Parathyroid adenoma (tissue), 2 donors: ENCODE measurements at regions not wholly inside any gene's neighbourhood (a gene's known extent, or its start where the extent isn't known, plus 50 kb on each side); places are given as distances from the start of the nearest gene placed in this dataset.
A peak's percentile ranks its signal among the peaks of the same experiment; 100 is the strongest.

Source experiments
- H2AFZ ChIP-seq: fragments of 300-600 bp; sonication (generic); one replicate; pipeline ENCODE4 v1.7.0; 2017; ENCODE audit warnings: antibody characterized with exemption, mild to moderate bottlenecking
- H3K27ac ChIP-seq: fragments of 300-600 bp; sonication (generic); one replicate; pipeline ENCODE4 v1.7.0; 2017
- H3K27me3 ChIP-seq: fragments of 300-600 bp; sonication (generic); one replicate; pipeline ENCODE4 v1.7.0; 2017; ENCODE audit warnings: low read length; ENCODE audit not compliant: control insufficient read depth, insufficient read depth
- H3K36me3 ChIP-seq: fragments of 300-600 bp; sonication (generic); one replicate; pipeline ENCODE4 v1.7.0; 2017; ENCODE audit warnings: low read length; ENCODE audit not compliant: control insufficient read depth, insufficient read depth
- H3K4me1 ChIP-seq: fragments of 300-600 bp; sonication (generic); one replicate; pipeline ENCODE4 v1.7.0; 2017; ENCODE audit warnings: control low read depth
- H3K4me2 ChIP-seq: fragments of 300-600 bp; sonication (generic); one replicate; pipeline ENCODE4 v1.7.0; 2017; ENCODE audit warnings: low read length
- H3K4me3 ChIP-seq: fragments of 300-600 bp; sonication (generic); one replicate; pipeline ENCODE4 v1.7.0; 2017; ENCODE audit warnings: low read depth, low read length
- H3K79me2 ChIP-seq: fragments of 300-600 bp; sonication (generic); one replicate; pipeline ENCODE4 v1.7.0; 2017; ENCODE audit warnings: control low read depth
- H3K9ac ChIP-seq: fragments of 300-600 bp; sonication (generic); one replicate; pipeline ENCODE4 v1.7.0; 2017; ENCODE audit warnings: mild to moderate bottlenecking
- H3K9me3 ChIP-seq: fragments of 300-600 bp; sonication (generic); one replicate; pipeline ENCODE4 v1.7.0; 2017; ENCODE audit warnings: low read length; ENCODE audit not compliant: control insufficient read depth
- CTCF ChIP-seq: fragments of 300-600 bp; sonication (generic); IDR thresholded peaks from one replicate; pipeline ENCODE4 v1.7.0; 2017; ENCODE audit warnings: antibody characterized with exemption, mild to moderate bottlenecking
- donor health status: primary hyperparathyroidism.

- Histone ChIP-seq H3K27ac (peak overlapping the region; percentile 39), H3K4me2 (peak overlapping the region; percentile 44), H3K79me2 (no peaks in the 10 kb centered on the region), H3K4me3 (no peak overlapping the region), H3K9ac (no peak overlapping the region), H3K27me3 (no peaks in the 10 kb centered on the region), H3K4me1 (peaks cover 17% of the 10 kb centered on the region), H3K36me3 (no peaks in the 10 kb centered on the region), H3K9me3 (no peaks in the 10 kb centered on the region), H2AFZ (no peak overlapping the region)
- no peak for TF ChIP-seq CTCF
These were observed 188.9 kb upstream of the SESN3 start for GRCh38 chr11:95419915-95420314.

- Histone ChIP-seq H3K27ac (no peak overlapping the region), H3K27me3 (no peaks in the 10 kb centered on the region), H3K4me2 (no peak overlapping the region), H2AFZ (no peak overlapping the region), H3K9me3 (no peaks in the 10 kb centered on the region), H3K4me3 (no peak overlapping the region), H3K9ac (no peak overlapping the region), H3K36me3 (no peaks in the 10 kb centered on the region), H3K79me2 (no peaks in the 10 kb centered on the region), H3K4me1 (peaks cover 17% of the 10 kb centered on the region)
- TF ChIP-seq CTCF: no peak
These were observed 187.9 kb upstream of the SESN3 start for GRCh38 chr11:95418916-95419315.

GRCh38 chr11:95417832-95418231 lies 186.8 kb upstream of the SESN3 start:
- Histone ChIP-seq H3K9ac (no peak overlapping the region), H3K9me3 (no peaks in the 10 kb centered on the region), H2AFZ (no peak overlapping the region), H3K79me2 (no peaks in the 10 kb centered on the region), H3K4me3 (no peak overlapping the region), H3K27ac (no peak overlapping the region), H3K4me1 (peaks cover 17% of the 10 kb centered on the region), H3K27me3 (no peaks in the 10 kb centered on the region), H3K36me3 (no peaks in the 10 kb centered on the region), H3K4me2 (no peak overlapping the region)
- no peak for TF ChIP-seq CTCF

GRCh38 chr11:95415837-95416304 lies 184.9 kb upstream of the SESN3 start:
- no peaks in the 10 kb centered on the region for H3K9me3 ChIP-seq
- no peak for TF ChIP-seq CTCF

GRCh38 chr11:95414217-95414616 lies 183.2 kb upstream of the SESN3 start:
- Histone ChIP-seq H3K27ac (no peak overlapping the region), H3K4me3 (no peak overlapping the region), H3K36me3 (no peaks in the 10 kb centered on the region), H3K27me3 (no peaks in the 10 kb centered on the region), H3K4me1 (peaks cover 4% of the 10 kb centered on the region), H2AFZ (no peak overlapping the region), H3K4me2 (no peak overlapping the region), H3K79me2 (no peaks in the 10 kb centered on the region), H3K9me3 (no peaks in the 10 kb centered on the region), H3K9ac (no peak overlapping the region)
- no peak for TF ChIP-seq CTCF

More at GRCh38 chr11:95415837-95416304, 184.9 kb upstream of the SESN3 start:
- H3K36me3 ChIP-seq: no peaks in the 10 kb centered on the region
- no peaks in the 10 kb centered on the region for H3K27me3 ChIP-seq
- H3K79me2 ChIP-seq: no peaks in the 10 kb centered on the region
- no peak overlapping the region for H2AFZ ChIP-seq
- H3K4me1 ChIP-seq: peaks cover 17% of the 10 kb centered on the region
- H3K27ac ChIP-seq: no peak overlapping the region
- H3K9ac ChIP-seq: no peak overlapping the region
- no peak overlapping the region for H3K4me3 ChIP-seq
- no peak overlapping the region for H3K4me2 ChIP-seq
